AG09309 (cell line): ENCODE measurements at regions not wholly inside any gene's neighbourhood (a gene's known extent, or its start where the extent isn't known, plus 50 kb on each side); places are given as distances from the start of the nearest gene placed in this dataset.

Experiments
- DNase-seq: peaks from one replicate; pipeline ENCODE4 v3.0.0-alpha.2; 2010; ENCODE audit warnings: low read depth
- H3K4me3 ChIP-seq: 2 replicates; pipeline ENCODE4 v1.5.1; 2011; ENCODE audit warnings: mild to moderate bottlenecking, low read depth, low read length, moderate library complexity; ENCODE audit not compliant: control insufficient read depth
- TF ChIP-seq, protein P1 (sequence below): IDR thresholded peaks from 2 replicates; pipeline ENCODE4 v1.5.1; 2011; ENCODE audit warnings: mild to moderate bottlenecking, low read depth, low read length, inconsistent platforms; ENCODE audit not compliant: insufficient read depth, control insufficient read depth; ENCODE audit errors: missing control alignments

DNA sequence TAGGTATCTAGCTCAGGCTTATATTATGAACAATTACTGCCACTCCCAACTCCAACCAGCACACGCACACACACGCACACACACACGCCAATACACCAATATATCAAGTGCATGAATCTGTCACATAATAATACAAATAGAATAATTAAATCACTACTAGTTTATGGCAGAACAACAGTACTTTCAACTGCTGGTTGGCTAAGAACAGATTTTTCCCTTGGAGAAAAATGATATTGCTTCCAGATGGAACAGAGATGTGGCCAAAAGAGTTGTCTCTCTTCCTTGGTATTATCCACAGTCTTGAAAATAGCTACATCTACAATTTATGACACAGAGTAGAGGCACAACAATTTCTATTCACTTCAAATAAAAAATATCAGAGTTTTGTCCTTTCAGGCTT is 538.3 kb upstream of the FAT3 start:
- DNase-seq, result no peak
- TF ChIP-seq, protein P1, sequence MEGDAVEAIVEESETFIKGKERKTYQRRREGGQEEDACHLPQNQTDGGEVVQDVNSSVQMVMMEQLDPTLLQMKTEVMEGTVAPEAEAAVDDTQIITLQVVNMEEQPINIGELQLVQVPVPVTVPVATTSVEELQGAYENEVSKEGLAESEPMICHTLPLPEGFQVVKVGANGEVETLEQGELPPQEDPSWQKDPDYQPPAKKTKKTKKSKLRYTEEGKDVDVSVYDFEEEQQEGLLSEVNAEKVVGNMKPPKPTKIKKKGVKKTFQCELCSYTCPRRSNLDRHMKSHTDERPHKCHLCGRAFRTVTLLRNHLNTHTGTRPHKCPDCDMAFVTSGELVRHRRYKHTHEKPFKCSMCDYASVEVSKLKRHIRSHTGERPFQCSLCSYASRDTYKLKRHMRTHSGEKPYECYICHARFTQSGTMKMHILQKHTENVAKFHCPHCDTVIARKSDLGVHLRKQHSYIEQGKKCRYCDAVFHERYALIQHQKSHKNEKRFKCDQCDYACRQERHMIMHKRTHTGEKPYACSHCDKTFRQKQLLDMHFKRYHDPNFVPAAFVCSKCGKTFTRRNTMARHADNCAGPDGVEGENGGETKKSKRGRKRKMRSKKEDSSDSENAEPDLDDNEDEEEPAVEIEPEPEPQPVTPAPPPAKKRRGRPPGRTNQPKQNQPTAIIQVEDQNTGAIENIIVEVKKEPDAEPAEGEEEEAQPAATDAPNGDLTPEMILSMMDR, result no peak
- H3K4me3 ChIP-seq, result no peak overlapping the region

GRCh38 chr11:91673705-91674104 is 550.9 kb upstream of the FAT3 start:
- TF ChIP-seq, protein P1, result no peak
- DNase-seq, result no peak
- H3K4me3 ChIP-seq, result no peak overlapping the region

DNA sequence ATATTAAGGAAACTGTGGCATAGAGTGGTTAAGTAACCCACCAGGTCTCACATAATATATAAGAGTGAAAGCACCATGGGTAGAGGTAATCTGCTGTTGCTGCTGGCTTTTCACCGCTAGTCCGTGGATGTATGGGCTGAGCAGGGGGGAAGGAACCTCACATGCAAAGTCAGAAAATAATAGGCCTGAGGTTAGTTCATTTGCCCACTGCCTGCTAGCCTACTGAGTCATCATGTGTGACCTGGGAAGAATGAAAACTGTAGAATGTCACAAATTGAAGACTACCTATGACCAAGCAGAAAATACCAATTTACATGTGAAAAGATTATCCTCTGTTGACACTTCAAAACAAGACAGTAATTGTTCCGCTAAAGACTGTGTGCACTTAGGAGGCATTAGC is 560.1 kb upstream of the FAT3 start:
- TF ChIP-seq, protein P1, result no peak
- H3K4me3 ChIP-seq, result no peak overlapping the region
- no peak for DNase-seq

DNA sequence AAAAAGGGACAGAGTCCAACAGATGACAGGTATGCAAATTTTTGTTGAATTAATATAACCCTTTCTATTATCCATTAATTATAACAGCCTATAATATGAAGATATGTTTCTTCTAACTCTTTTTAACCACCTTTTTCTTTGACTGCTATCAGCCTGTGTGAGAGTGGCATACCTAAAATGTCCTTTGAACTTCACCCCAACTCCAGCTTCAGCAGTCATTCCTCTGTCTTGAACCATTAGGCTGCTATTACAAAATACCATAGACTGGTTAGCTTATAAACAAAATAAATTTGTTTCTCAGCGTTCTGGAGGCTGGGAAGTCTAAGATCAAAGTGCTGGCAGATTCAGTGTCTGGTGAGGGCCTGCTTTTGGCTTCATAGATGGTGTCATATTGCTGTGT is 564.6 kb upstream of the FAT3 start:
- no peak overlapping the region for H3K4me3 ChIP-seq
- TF ChIP-seq, protein P1, result no peak
- no peak for DNase-seq

GRCh38 chr11:91654686-91655085 is 569.9 kb upstream of the FAT3 start:
- DNase-seq, result no peak
- H3K4me3 ChIP-seq, result no peak overlapping the region
- TF ChIP-seq, protein P1, result no peak

DNA sequence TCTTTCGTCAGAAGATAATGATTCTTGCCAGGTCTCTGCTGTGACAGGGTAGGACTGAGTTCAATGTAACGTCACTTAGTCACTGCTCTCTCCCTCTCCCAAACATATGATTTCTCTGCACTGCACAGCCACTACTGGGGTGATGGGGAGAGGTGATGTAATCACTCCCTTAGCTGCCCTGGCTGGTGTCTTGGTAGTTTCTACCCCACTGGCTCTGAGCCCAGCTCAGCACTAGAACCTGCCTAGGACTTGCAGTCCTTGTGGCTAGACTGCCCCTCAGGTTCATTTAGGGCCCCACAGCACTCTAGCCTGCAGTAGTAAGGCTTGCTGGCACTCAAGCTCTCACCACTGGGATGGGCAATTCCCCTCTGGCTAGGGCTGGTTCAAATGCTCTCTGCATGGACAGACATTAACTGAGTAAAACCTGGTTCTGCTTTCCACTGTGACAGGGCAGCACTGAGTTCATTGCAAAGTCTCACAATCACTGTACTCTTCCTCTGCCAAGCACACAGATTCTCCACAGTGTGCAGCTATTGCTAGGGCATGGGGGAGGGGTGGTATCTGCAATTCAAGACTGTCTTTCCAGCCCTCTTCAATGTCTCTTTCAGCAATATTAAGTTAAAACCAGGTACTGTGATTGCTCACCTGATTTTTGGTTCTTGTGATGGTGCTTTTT is 571.4 kb upstream of the FAT3 start:
- TF ChIP-seq, protein P1, result no peak
- DNase-seq, result no peak
- no peak overlapping the region for H3K4me3 ChIP-seq
